ENCODE measurements at regions not wholly inside any gene's neighbourhood (a gene's known extent, or its start where the extent isn't known, plus 50 kb on each side); places are given as distances from the start of the nearest gene placed in this dataset.
A peak's percentile ranks its signal among the peaks of the same experiment; 100 is the strongest.

- DNase-seq: no peak
These were observed 94.5 kb upstream of the UPP2 start for GRCh38 chr2:158006961-158007719.

GRCh38 chr2:158004126-158004764 is 97.4 kb upstream of the UPP2 start:
- no peak for DNase-seq

GRCh38 chr2:158002079-158002478 is 99.6 kb upstream of the UPP2 start:
- DNase-seq: no peak

GRCh38 chr2:157996799-157997198 is 104.9 kb upstream of the UPP2 start:
- DNase-seq: no peak

GRCh38 chr2:157995117-157995516 is 106.6 kb upstream of the UPP2 start:
- DNase-seq: no peak

GRCh38 chr2:157991932-157992331 is 109.7 kb upstream of the UPP2 start:
- DNase-seq: no peak

GRCh38 chr2:157990173-157990572 is 111.5 kb upstream of the UPP2 start:
- no peak for DNase-seq

- DNase-seq: peak; percentile 38
These were observed 112.4 kb upstream of the UPP2 start for GRCh38 chr2:157989227-157989626.

GRCh38 chr2:157986761-157987160 is 110.6 kb upstream of the ACVR1 start:
- DNase-seq: no peak

- DNase-seq: no peak
These were observed 108.7 kb upstream of the ACVR1 start for GRCh38 chr2:157984866-157985265.

- DNase-seq: no peak
These were observed 103.9 kb upstream of the ACVR1 start for GRCh38 chr2:157980020-157980419.

- DNase-seq: no peak
These were observed 95.6 kb upstream of the ACVR1 start for GRCh38 chr2:157971702-157972101.

- DNase-seq: no peak
These were observed 91.7 kb upstream of the ACVR1 start for GRCh38 chr2:157967856-157968255.

- no peak for DNase-seq
These were observed 83.1 kb upstream of the ACVR1 start for GRCh38 chr2:157959249-157959648.

- no peak for DNase-seq
These were observed 81.5 kb upstream of the ACVR1 start for GRCh38 chr2:157957596-157957995.

GRCh38 chr2:157952558-157952957 is 76.4 kb upstream of the ACVR1 start:
- DNase-seq: no peak

- no peak for DNase-seq
These were observed 72.7 kb upstream of the ACVR1 start for GRCh38 chr2:157948856-157949255.

GRCh38 chr2:157946919-157947557 is 70.9 kb upstream of the ACVR1 start:
- no peak for DNase-seq

GRCh38 chr2:157940024-157940423 is 63.9 kb upstream of the ACVR1 start:
- DNase-seq: no peak

GRCh38 chr2:157938556-157938955 is 62.4 kb upstream of the ACVR1 start:
- no peak for DNase-seq

- DNase-seq: no peak
These were observed 60.3 kb upstream of the ACVR1 start for GRCh38 chr2:157936406-157936805.

GRCh38 chr2:157935378-157935906 is 59.3 kb upstream of the ACVR1 start:
- DNase-seq: no peak

GRCh38 chr2:157934684-157935377 is 58.7 kb upstream of the ACVR1 start:
- no peak for DNase-seq
